HG02938 (cell line): ENCODE measurements at regions not wholly inside any gene's neighbourhood (a gene's known extent, or its start where the extent isn't known, plus 50 kb on each side); places are given as distances from the start of the nearest gene placed in this dataset.
"Not testable (repeated sequence)": the region's sequence is repeated elsewhere in the genome, so short reads cannot be mapped to it uniquely, and the experiment has no call there.

Experiments
- ATAC-seq: cut with Tn5 transposase; IDR thresholded peaks from one replicate; pipeline ENCODE4 v1.9.1; 2021; ENCODE audit warnings: mild to moderate bottlenecking, moderate library complexity; ENCODE audit not compliant: unreplicated experiment

GRCh38 chr1:194859481-194860154 lies 1673.2 kb upstream of the B3GALT2 start:
- ATAC-seq = not testable (repeated sequence)

- ATAC-seq = not testable (repeated sequence)
Measured at GRCh38 chr1:194858811-194859480, 1672.5 kb upstream of the B3GALT2 start.

GRCh38 chr1:194857413-194857812 lies 1671.0 kb upstream of the B3GALT2 start:
- no peak for ATAC-seq

GRCh38 chr1:194848846-194849245 lies 1662.4 kb upstream of the B3GALT2 start:
- ATAC-seq = no peak

GRCh38 chr1:194846488-194846887 lies 1660.1 kb upstream of the B3GALT2 start:
- ATAC-seq = peak; percentile 97

GRCh38 chr1:194843077-194843476 lies 1656.7 kb upstream of the B3GALT2 start:
- ATAC-seq = no peak

GRCh38 chr1:194833111-194833510 lies 1646.7 kb upstream of the B3GALT2 start:
- no peak for ATAC-seq

- not testable (repeated sequence) for ATAC-seq
Measured at GRCh38 chr1:194831595-194831994, 1645.2 kb upstream of the B3GALT2 start.

GRCh38 chr1:194830387-194830786 lies 1644.0 kb upstream of the B3GALT2 start:
- ATAC-seq = peak; percentile 95

GRCh38 chr1:194829492-194829891 lies 1643.1 kb upstream of the B3GALT2 start:
- no peak for ATAC-seq

GRCh38 chr1:194825382-194825781 lies 1639.0 kb upstream of the B3GALT2 start:
- ATAC-seq = no peak

- ATAC-seq = no peak
Measured at GRCh38 chr1:194821091-194821490, 1634.7 kb upstream of the B3GALT2 start.

- no peak for ATAC-seq
Measured at GRCh38 chr1:194818674-194819073, 1632.3 kb upstream of the B3GALT2 start.

- ATAC-seq = no peak
Measured at GRCh38 chr1:194816859-194817258, 1630.4 kb upstream of the B3GALT2 start.

- no peak for ATAC-seq
Measured at GRCh38 chr1:194813096-194813495, 1626.7 kb upstream of the B3GALT2 start.

GRCh38 chr1:194809665-194810064 lies 1623.3 kb upstream of the B3GALT2 start:
- ATAC-seq = no peak

GRCh38 chr1:194809215-194809614 lies 1622.8 kb upstream of the B3GALT2 start:
- ATAC-seq = no peak

- ATAC-seq = no peak
Measured at GRCh38 chr1:194807530-194808220, 1621.3 kb upstream of the B3GALT2 start.

GRCh38 chr1:194802572-194802971 lies 1616.2 kb upstream of the B3GALT2 start:
- ATAC-seq = no peak

GRCh38 chr1:194795917-194796593 lies 1609.6 kb upstream of the B3GALT2 start:
- peak; percentile 89 for ATAC-seq

GRCh38 chr1:194787001-194787400 lies 1600.6 kb upstream of the B3GALT2 start:
- no peak for ATAC-seq
